ENCODE measurements at regions not wholly inside any gene's neighbourhood (a gene's known extent, or its start where the extent isn't known, plus 50 kb on each side); places are given as distances from the start of the nearest gene placed in this dataset.

- Histone ChIP-seq H2AK5ac (ENCODE audit: low read depth, low read length) (no peak overlapping the region), H3K4me1 (ENCODE audit: control insufficient read depth, insufficient read depth, low read length) (no peaks in the 10 kb centered on the region), H3K79me1 (ENCODE audit: low read depth in 1 of 2, low read length in 2 of 2) (no peaks in the 10 kb centered on the region), H3K27ac (ENCODE audit: insufficient read depth, low read length) (no peak overlapping the region), H4K5ac (ENCODE audit: low read depth, low read length) (no peak overlapping the region), H2AK9ac (replicated peaks; ENCODE audit: low read depth, low read length, poor library complexity) (no peak overlapping the region), H2BK5ac (ENCODE audit: low read depth, low read length, poor library complexity, severe bottlenecking) (no peak overlapping the region), H3K4me2 (ENCODE audit: low read depth, low read length) (no peak overlapping the region), H3K4ac (ENCODE audit: low read depth, low read length) (no peak overlapping the region), H3K9ac (ENCODE audit: low read depth, low read length) (no peak overlapping the region), H2BK15ac (ENCODE audit: low read depth, low read length) (no peak overlapping the region), H3K4me3 (ENCODE audit: insufficient read depth, low read depth, low read length) (no peak overlapping the region), H3K9me3 (ENCODE audit: control insufficient read depth, insufficient read depth, low read length) (peaks cover 10% of the 10 kb centered on the region; the same call in 1 of the 2 replicates), H4K20me1 (ENCODE audit: insufficient read depth, low read length) (no peaks in the 10 kb centered on the region), H2AFZ (replicated peaks; ENCODE audit: low read length, poor library complexity) (no peak overlapping the region), H3K56ac (ENCODE audit: extremely low read depth, insufficient read depth, low read length) (no peak overlapping the region), H2BK20ac (ENCODE audit: low read depth, low read length) (no peak overlapping the region), H2BK120ac (ENCODE audit: low read depth, low read length) (no peak overlapping the region), H3K27me3 (ENCODE audit: control insufficient read depth, insufficient read depth, low read length) (no peaks in the 10 kb centered on the region), H3K18ac (ENCODE audit: low read depth, low read length) (no peak overlapping the region), H3K9me1 (ENCODE audit: insufficient read depth, low read length) (no peaks in the 10 kb centered on the region), H3K23ac (ENCODE audit: low read depth, low read length) (no peak overlapping the region), H3K14ac (replicated peaks; ENCODE audit: low read depth, low read length) (no peak overlapping the region), H4K91ac (ENCODE audit: insufficient read depth, low read depth, low read length) (no peak overlapping the region), H3K36me3 (ENCODE audit: control insufficient read depth, insufficient read depth, low read length) (no peaks in the 10 kb centered on the region), H4K8ac (ENCODE audit: low read depth in 2 of 2, low read length in 2 of 2) (no peak overlapping the region)
- in situ Hi-C loops (cut with MboI; ENCODE audit: low sequenced_read_pairs) = no loop called here
- ATAC-seq (ENCODE audit: low read depth) = no peak
- WGBS, 2 experiments (ENCODE audit: extremely low coverage in 2 of 2, insufficient read length in 1 of 2) = no CpG with 5 or more reads among the region's 1 CpG
- BruUV-seq (replicated peaks) = no TSS peak
- intact Hi-C loops (cut with micrococcal nuclease) = no loop called here
- CTCF ChIA-PET = no interaction called here
- TF ChIP-seq CHD1 (IDR thresholded peaks at IDR 0.05; ENCODE audit: low read depth, low read length) (no peak), RAD21 (IDR thresholded peaks at IDR 0.05; ENCODE audit: low read length) (no peak), NFE2L2 (IDR thresholded peaks at IDR 0.05; ENCODE audit: low read depth, low read length) (no peak), MAZ (IDR thresholded peaks at IDR 0.05; ENCODE audit: borderline replicate concordance, low read depth, low read length) (no peak), BHLHE40 (IDR thresholded peaks at IDR 0.05; ENCODE audit: low read depth, low read length) (no peak), ELK1 (IDR thresholded peaks at IDR 0.05; ENCODE audit: borderline replicate concordance, low read depth, low read length) (no peak)
- dilution Hi-C loops (cut with HindIII; ENCODE audit: low sequenced_read_pairs, unreplicated experiment) = no loop called here
- POLR2A ChIA-PET (ENCODE audit: unreplicated experiment) = no interaction called here
- no peak for DNase-seq
These were observed 558.3 kb upstream of the KLHL29 start for GRCh38 chr2:22826703-22827102.

All from IMR-90 (cell line).